B cell (primary cell): ENCODE measurements at regions not wholly inside any gene's neighbourhood (a gene's known extent, or its start where the extent isn't known, plus 50 kb on each side); places are given as distances from the start of the nearest gene placed in this dataset.

Source experiments
- ATAC-seq: fragments of 200-7000 bp; cut with Tn5 transposase; one replicate; pipeline ENCODE4 v1.10.0; 2021; ENCODE audit warnings: low read depth, mild to moderate bottlenecking, moderate number of reproducible peaks, moderate library complexity
- CTCF ChIA-PET: fragments of 350-600 bp; sonication (Branson Sonifier 250); formaldehyde crosslinking; loops from one replicate; lab custom pipeline; 2021; ENCODE audit warnings: antibody characterized with exemption, inconsistent platforms; lab: Charles Lee
- POLR2A ChIA-PET: fragments of 350-600 bp; sonication (Branson Sonifier 250); formaldehyde crosslinking; loops from one replicate; lab custom pipeline; 2021; ENCODE audit warnings: antibody characterized with exemption; lab: Charles Lee
- DNase-seq: peaks from one replicate; pipeline ENCODE4 v3.0.0; 2013
- H2AFZ ChIP-seq: 2 replicates; pipeline ENCODE4 v1.6.1; 2012; ENCODE audit warnings: mild to moderate bottlenecking, low read depth, low read length; ENCODE audit not compliant: insufficient read depth, poor library complexity, severe bottlenecking
- H3K27ac ChIP-seq, 2 donors: 1 replicate in 1 of 2; 2 replicates in 1 of 2; pipeline ENCODE4 v1.5.1; 2012 to 2013; ENCODE audit warnings: low read length in 2 of 2, mild to moderate bottlenecking in 2 of 2, moderate library complexity in 1 of 2
- H3K27me3 ChIP-seq, 4 experiments: fragments of 200-600 bp in 1 of 4; sonication (generic) in 1 of 4; replicated peaks in 1 of 4; 1 replicate in 2 of 4; 2 replicates in 2 of 4; pipeline versions ENCODE4 v1.6.1 to v1.7.0; 2013 to 2016; ENCODE audit warnings: low read length in 3 of 4, mild to moderate bottlenecking in 2 of 4, mixed read lengths in 1 of 4, moderate library complexity in 1 of 4; ENCODE audit not compliant: insufficient read depth in 4 of 4, control insufficient read depth in 3 of 4; ENCODE audit errors: control extremely low read depth in 1 of 4
- H3K36me3 ChIP-seq, 2 experiments: replicated peaks in 1 of 2; 1 replicate in 1 of 2; 2 replicates in 1 of 2; pipeline versions ENCODE4 v1.6.1 to v1.7.1; 2013; ENCODE audit warnings: low read length in 1 of 2; ENCODE audit not compliant: insufficient read depth in 2 of 2, control insufficient read depth in 1 of 2; ENCODE audit errors: control extremely low read depth in 1 of 2, extremely low read depth in 1 of 2
- H3K4me1 ChIP-seq, 2 donors: fragments of 200-600 bp in 1 of 2; sonication (generic) in 1 of 2; 1 replicate in 1 of 2; 2 replicates in 1 of 2; pipeline versions ENCODE4 v1.5.1 to v1.6.1; 2013 to 2017; ENCODE audit warnings: low read length in 2 of 2; ENCODE audit not compliant: control insufficient read depth in 2 of 2, insufficient read depth in 2 of 2
- H3K4me2 ChIP-seq: replicated peaks from 2 replicates; pipeline ENCODE3; 2012; ENCODE audit warnings: mild to moderate bottlenecking, low read depth, low read length; ENCODE audit not compliant: poor library complexity, severe bottlenecking
- H3K4me3 ChIP-seq, 5 experiments: fragments of 200-600 bp in 1 of 5; sonication (generic) in 1 of 5; 1 replicate in 3 of 5; 2 replicates in 2 of 5; pipeline versions ENCODE4 v1.5.1 to v1.7.0; 2011 to 2016; ENCODE audit warnings: low read length in 4 of 5, mild to moderate bottlenecking in 4 of 5, low read depth in 2 of 5, control low read depth in 1 of 5, moderate library complexity in 1 of 5; ENCODE audit not compliant: insufficient read depth in 1 of 5; ENCODE audit errors: control extremely low read depth in 1 of 5, extremely low read depth in 1 of 5
- H3K79me2 ChIP-seq: fragments of 200-600 bp; sonication (generic); one replicate; pipeline ENCODE4 v1.6.0; 2016; ENCODE audit warnings: low read length; ENCODE audit not compliant: control insufficient read depth, insufficient read depth
- H3K9ac ChIP-seq: fragments of 200-600 bp; sonication (generic); 2 replicates; pipeline ENCODE4 v1.6.1; 2017; ENCODE audit warnings: mild to moderate bottlenecking, low read length, moderate library complexity
- H3K9me3 ChIP-seq, 3 donors: one replicate each; pipeline versions ENCODE4 v1.6.1 to v1.7.1; 2013; ENCODE audit warnings: low read length in 2 of 3; ENCODE audit not compliant: control insufficient read depth in 2 of 3, insufficient read depth in 1 of 3; ENCODE audit errors: control extremely low read depth in 1 of 3
- H4K20me1 ChIP-seq: 2 replicates; pipeline ENCODE4 v1.6.0; 2012; ENCODE audit warnings: mild to moderate bottlenecking, low read length; ENCODE audit not compliant: insufficient read depth, control insufficient read depth, poor library complexity, severe bottlenecking
- H3K27ac Mint-ChIP-seq: one replicate; pipeline ENCODE4 v1.8.0; 2021; ENCODE audit warnings: mixed read lengths
- H3K27me3 Mint-ChIP-seq: one replicate; pipeline ENCODE4 v1.8.0; 2021; ENCODE audit warnings: mixed read lengths
- H3K4me1 Mint-ChIP-seq: one replicate; pipeline ENCODE4 v1.8.0; 2021; ENCODE audit warnings: mixed read lengths
- H3K4me3 Mint-ChIP-seq: one replicate; pipeline ENCODE4 v1.8.0; 2021; ENCODE audit warnings: mixed read lengths
- H3K9me3 Mint-ChIP-seq: one replicate; pipeline ENCODE4 v1.8.0; 2022; ENCODE audit warnings: mixed read lengths; ENCODE audit not compliant: insufficient read depth
- EZH2 ChIP-seq: IDR thresholded peaks from 2 replicates; pipeline ENCODE4 v1.6.1; 2012; ENCODE audit warnings: borderline replicate concordance, low read depth, mild to moderate bottlenecking, moderate library complexity, low read length; ENCODE audit not compliant: insufficient read depth, poor library complexity, severe bottlenecking
- WGBS: methylation state at CpG from one replicate; pipeline ENCODE4 v1.1.5; 2013; ENCODE audit warnings: missing lambda C conversion rate; ENCODE audit not compliant: insufficient coverage; 5-methylcytosine and 5-hydroxymethylcytosine counted together
- intact Hi-C: fragments of 100-400 bp; cut with micrococcal nuclease; formaldehyde crosslinking; loops from one replicate; pipeline ENCODE4 v1.10.0; 2022
- TF ChIP-seq, protein P1 (sequence below): fragments of 200-600 bp; IDR thresholded peaks from one replicate; pipeline ENCODE4 v1.8.0; 2022; ENCODE audit warnings: antibody characterized with exemption, mild to moderate bottlenecking

DNA sequence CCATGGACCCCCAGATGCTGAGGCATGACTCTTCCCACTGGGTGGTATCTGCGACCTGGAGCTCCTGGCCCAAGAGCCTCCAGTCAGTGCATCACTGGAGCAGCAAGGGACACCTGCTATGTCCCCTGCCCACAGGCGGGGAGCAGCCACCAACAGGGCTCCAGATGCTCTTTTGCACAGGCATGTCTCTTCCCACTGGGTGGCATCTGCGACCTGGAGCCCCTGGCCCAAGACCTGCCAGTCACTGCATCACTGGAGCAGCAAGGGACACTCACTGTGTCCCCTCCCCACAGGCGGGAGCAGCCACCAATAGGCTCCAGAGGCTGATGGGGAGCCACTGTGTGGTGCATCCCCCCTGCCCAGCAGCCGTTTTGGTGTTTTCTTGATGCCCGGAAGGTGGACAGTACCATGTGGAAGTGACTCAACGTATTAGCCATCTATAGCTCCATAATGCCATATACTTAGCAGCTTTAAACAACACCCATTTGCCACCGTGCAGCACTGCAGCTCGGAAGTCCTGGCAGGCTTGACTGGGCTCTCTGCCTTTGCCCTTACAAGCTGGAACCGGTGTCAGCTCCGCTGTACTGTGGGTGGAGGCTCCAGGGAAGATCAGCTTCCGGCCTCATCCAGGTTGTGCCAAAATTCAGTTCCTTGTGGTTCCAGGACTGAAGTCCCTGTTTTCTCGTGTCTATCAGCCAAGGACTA is 124.9 kb upstream of the CST7 start:
- H4K20me1 ChIP-seq: no peaks in the 10 kb centered on the region
- no peaks in the 10 kb centered on the region for H3K79me2 ChIP-seq
- no peak overlapping the region for H3K4me3 ChIP-seq
- POLR2A ChIA-PET: no interaction called here
- no peaks in the 10 kb centered on the region for H3K27me3 ChIP-seq
- Mint-ChIP-seq H3K27me3 (peaks cover 14% of the 10 kb centered on the region), H3K27ac (no peak overlapping the region), H3K4me1 (no peaks in the 10 kb centered on the region), H3K4me3 (no peak overlapping the region), H3K9me3 (no peaks in the 10 kb centered on the region)
- no peaks in the 10 kb centered on the region for H3K36me3 ChIP-seq
- CTCF ChIA-PET: no interaction called here
- TF ChIP-seq EZH2: no peak
- TF ChIP-seq, protein P1, sequence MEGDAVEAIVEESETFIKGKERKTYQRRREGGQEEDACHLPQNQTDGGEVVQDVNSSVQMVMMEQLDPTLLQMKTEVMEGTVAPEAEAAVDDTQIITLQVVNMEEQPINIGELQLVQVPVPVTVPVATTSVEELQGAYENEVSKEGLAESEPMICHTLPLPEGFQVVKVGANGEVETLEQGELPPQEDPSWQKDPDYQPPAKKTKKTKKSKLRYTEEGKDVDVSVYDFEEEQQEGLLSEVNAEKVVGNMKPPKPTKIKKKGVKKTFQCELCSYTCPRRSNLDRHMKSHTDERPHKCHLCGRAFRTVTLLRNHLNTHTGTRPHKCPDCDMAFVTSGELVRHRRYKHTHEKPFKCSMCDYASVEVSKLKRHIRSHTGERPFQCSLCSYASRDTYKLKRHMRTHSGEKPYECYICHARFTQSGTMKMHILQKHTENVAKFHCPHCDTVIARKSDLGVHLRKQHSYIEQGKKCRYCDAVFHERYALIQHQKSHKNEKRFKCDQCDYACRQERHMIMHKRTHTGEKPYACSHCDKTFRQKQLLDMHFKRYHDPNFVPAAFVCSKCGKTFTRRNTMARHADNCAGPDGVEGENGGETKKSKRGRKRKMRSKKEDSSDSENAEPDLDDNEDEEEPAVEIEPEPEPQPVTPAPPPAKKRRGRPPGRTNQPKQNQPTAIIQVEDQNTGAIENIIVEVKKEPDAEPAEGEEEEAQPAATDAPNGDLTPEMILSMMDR: no peak
- no peak overlapping the region for H3K4me2 ChIP-seq
- no peak overlapping the region for H3K27ac ChIP-seq
- no peaks in the 10 kb centered on the region for H3K9me3 ChIP-seq
- no peak overlapping the region for H3K9ac ChIP-seq
- ATAC-seq: no peak
- H3K4me1 ChIP-seq: no peaks in the 10 kb centered on the region
- 85% methylated on average over 13 of the region's 13 CpGs for WGBS
- intact Hi-C loops: no loop called here
- no peak overlapping the region for H2AFZ ChIP-seq
- DNase-seq: no peak

DNA sequence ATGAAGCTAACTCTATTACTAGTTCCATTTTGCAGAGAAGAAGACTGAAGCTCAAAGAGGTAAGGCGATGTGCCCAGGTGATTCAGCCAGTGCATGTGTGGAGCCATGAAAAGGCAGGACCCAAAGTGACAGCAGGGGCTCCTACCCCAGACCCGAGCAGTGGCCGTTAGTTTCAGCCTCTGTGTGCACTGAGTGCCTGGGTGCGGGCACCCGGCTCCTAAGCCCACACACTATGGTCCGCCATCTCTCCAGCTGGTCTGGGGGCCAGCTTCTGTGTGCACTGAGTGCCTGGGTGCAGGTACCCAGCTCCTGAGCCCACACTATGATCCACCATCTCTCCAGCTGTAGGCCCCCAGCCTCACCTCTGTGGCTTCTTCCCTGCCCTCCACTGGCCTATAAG is 123.5 kb upstream of the CST7 start:
- WGBS: 100% methylated on average over 6 of the region's 6 CpGs
- H2AFZ ChIP-seq: no peak overlapping the region
- H3K9ac ChIP-seq: no peak overlapping the region
- Mint-ChIP-seq H3K9me3 (no peaks in the 10 kb centered on the region), H3K27me3 (peaks cover 14% of the 10 kb centered on the region), H3K27ac (no peak overlapping the region), H3K4me1 (no peaks in the 10 kb centered on the region), H3K4me3 (no peak overlapping the region)
- H3K9me3 ChIP-seq: no peaks in the 10 kb centered on the region
- H3K4me2 ChIP-seq: no peak overlapping the region
- no peaks in the 10 kb centered on the region for H3K36me3 ChIP-seq
- H3K27me3 ChIP-seq: no peaks in the 10 kb centered on the region
- ChIA-PET POLR2A (no interaction called here), CTCF (no interaction called here)
- no peaks in the 10 kb centered on the region for H3K4me1 ChIP-seq
- no peak for ATAC-seq
- no peak for DNase-seq
- no peak overlapping the region for H3K4me3 ChIP-seq
- no peaks in the 10 kb centered on the region for H4K20me1 ChIP-seq
- intact Hi-C loops: no loop called here
- TF ChIP-seq, protein P1: no peak
- H3K27ac ChIP-seq: no peak overlapping the region
- H3K79me2 ChIP-seq: no peaks in the 10 kb centered on the region
